ENCODE measurements at regions not wholly inside any gene's neighbourhood (a gene's known extent, or its start where the extent isn't known, plus 50 kb on each side); places are given as distances from the start of the nearest gene placed in this dataset.
"Not testable (repeated sequence)": the region's sequence is repeated elsewhere in the genome, so short reads cannot be mapped to it uniquely, and the experiment has no call there.

DNA sequence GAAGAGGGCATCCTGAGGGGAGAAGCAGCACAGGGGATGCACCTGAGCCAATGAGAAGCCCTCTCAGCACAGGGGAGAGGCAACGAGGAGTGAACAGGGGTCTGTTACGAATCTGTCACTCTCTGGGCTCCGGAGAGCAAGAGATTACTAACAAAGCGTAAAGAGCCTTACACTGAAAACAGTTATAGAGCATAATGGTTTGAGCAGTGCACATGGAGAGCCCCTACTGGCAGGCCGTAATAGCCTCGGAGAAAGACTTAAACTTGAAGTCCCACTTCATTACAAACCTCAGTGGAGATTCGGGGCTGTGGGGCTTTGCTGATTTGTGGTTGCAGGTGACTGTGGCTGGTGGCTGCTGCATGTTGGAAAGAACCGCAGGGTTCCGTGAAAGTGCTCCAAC is 271.5 kb upstream of the TMC3 start:
- no peak for DNase-seq
- no peaks in the 10 kb centered on the region for H3K36me3 ChIP-seq
- no peaks in the 10 kb centered on the region for H3K27me3 ChIP-seq
- H3K4me3 ChIP-seq (ENCODE audit: low read depth, low read length), result no peak overlapping the region
- no peaks in the 10 kb centered on the region for H3K4me1 ChIP-seq
- TF ChIP-seq, protein P1, sequence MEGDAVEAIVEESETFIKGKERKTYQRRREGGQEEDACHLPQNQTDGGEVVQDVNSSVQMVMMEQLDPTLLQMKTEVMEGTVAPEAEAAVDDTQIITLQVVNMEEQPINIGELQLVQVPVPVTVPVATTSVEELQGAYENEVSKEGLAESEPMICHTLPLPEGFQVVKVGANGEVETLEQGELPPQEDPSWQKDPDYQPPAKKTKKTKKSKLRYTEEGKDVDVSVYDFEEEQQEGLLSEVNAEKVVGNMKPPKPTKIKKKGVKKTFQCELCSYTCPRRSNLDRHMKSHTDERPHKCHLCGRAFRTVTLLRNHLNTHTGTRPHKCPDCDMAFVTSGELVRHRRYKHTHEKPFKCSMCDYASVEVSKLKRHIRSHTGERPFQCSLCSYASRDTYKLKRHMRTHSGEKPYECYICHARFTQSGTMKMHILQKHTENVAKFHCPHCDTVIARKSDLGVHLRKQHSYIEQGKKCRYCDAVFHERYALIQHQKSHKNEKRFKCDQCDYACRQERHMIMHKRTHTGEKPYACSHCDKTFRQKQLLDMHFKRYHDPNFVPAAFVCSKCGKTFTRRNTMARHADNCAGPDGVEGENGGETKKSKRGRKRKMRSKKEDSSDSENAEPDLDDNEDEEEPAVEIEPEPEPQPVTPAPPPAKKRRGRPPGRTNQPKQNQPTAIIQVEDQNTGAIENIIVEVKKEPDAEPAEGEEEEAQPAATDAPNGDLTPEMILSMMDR (IDR thresholded peaks at IDR 0.05; ENCODE audit: low read depth, low read length), result no peak
- no peaks in the 10 kb centered on the region; the same call in 1 of the 2 replicates for H3K9me3 ChIP-seq

- TF ChIP-seq, protein P1 (IDR thresholded peaks at IDR 0.05; ENCODE audit: low read depth, low read length), result no peak
- DNase-seq, result no peak
- H3K4me1 ChIP-seq, result no peaks in the 10 kb centered on the region
- H3K4me3 ChIP-seq (ENCODE audit: low read depth, low read length), result no peak overlapping the region
- no peaks in the 10 kb centered on the region; the same call in 1 of the 2 replicates for H3K9me3 ChIP-seq
- H3K27me3 ChIP-seq, result no peaks in the 10 kb centered on the region
- H3K36me3 ChIP-seq, result no peaks in the 10 kb centered on the region
Observed at GRCh38 chr15:81643771-81644170, 269.8 kb upstream of the TMC3 start.

DNA sequence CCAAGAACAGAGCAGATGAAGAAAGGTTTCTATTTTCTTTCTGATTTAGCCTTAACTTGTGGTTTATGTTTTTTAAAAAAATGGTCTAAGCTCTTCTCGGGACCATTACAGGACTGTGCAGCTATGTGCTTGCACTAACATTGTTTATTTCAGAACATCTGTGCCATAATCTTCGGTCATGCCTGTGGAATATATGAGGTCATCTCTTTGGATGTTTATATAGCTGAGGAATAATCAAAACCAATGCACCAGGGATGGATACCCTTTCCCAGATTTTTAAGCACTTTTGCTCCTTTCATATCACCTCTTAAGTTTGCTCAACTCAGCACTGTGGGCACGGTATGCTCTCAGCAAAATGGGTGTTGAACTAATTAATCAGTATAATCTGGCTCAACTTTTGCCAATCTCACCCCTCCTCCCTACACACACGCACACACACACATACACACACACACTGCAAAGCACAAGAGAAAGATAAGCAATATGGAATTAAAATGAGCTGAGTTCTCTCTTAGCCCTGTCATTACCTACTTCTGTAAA is 268.5 kb upstream of the TMC3 start:
- H3K27me3 ChIP-seq, result no peaks in the 10 kb centered on the region
- H3K36me3 ChIP-seq, result no peaks in the 10 kb centered on the region
- H3K4me1 ChIP-seq, result no peaks in the 10 kb centered on the region
- no peaks in the 10 kb centered on the region; the same call in 1 of the 2 replicates for H3K9me3 ChIP-seq
- TF ChIP-seq, protein P1 (IDR thresholded peaks at IDR 0.05; ENCODE audit: low read depth, low read length), result no peak
- DNase-seq, result no peak
- H3K4me3 ChIP-seq (ENCODE audit: low read depth, low read length), result no peak overlapping the region

- H3K36me3 ChIP-seq; H3K9me3 ChIP-seq; H3K4me3 ChIP-seq (ENCODE audit: low read depth, low read length); H3K4me1 ChIP-seq; H3K27me3 ChIP-seq; DNase-seq: not testable (repeated sequence)
Observed at GRCh38 chr15:81636064-81636463, 262.1 kb upstream of the TMC3 start.

- H3K4me1 ChIP-seq, result no peaks in the 10 kb centered on the region
Observed at GRCh38 chr15:81633889-81634288, 259.9 kb upstream of the TMC3 start.

GRCh38 chr15:81625896-81626295 is 251.9 kb upstream of the TMC3 start:
- H3K9me3 ChIP-seq, result no peaks in the 10 kb centered on the region; the same call in 1 of the 2 replicates
- DNase-seq, result no peak
- H3K36me3 ChIP-seq, result no peaks in the 10 kb centered on the region
- H3K4me1 ChIP-seq, result no peaks in the 10 kb centered on the region
- no peak overlapping the region for H3K4me3 ChIP-seq (ENCODE audit: low read depth, low read length)
- TF ChIP-seq, protein P1 (IDR thresholded peaks at IDR 0.05; ENCODE audit: low read depth, low read length), result no peak
- no peaks in the 10 kb centered on the region for H3K27me3 ChIP-seq

More at GRCh38 chr15:81633889-81634288, 259.9 kb upstream of the TMC3 start:
- Histone ChIP-seq H3K4me3 (ENCODE audit: low read depth, low read length) (no peak overlapping the region), H3K36me3 (no peaks in the 10 kb centered on the region), H3K9me3 (no peaks in the 10 kb centered on the region), H3K27me3 (no peaks in the 10 kb centered on the region)
- TF ChIP-seq, protein P1 (IDR thresholded peaks at IDR 0.05; ENCODE audit: low read depth, low read length), result no peak
- DNase-seq, result no peak
